Neural cell (in vitro differentiated cells): ENCODE measurements at regions not wholly inside any gene's neighbourhood (a gene's known extent, or its start where the extent isn't known, plus 50 kb on each side); places are given as distances from the start of the nearest gene placed in this dataset.

Experiments used
- RAD21 ChIP-seq: fragments of 450-650 bp; conservative IDR thresholded peaks from 2 replicates; pipeline ENCODE4 v1.6.1; 2014; ENCODE audit warnings: antibody characterized with exemption, mild to moderate bottlenecking, moderate library complexity
- TAF1 ChIP-seq: IDR thresholded peaks from 2 replicates; pipeline ENCODE4 v1.6.1; 2012; ENCODE audit warnings: low read depth
- TF ChIP-seq, protein P1 (sequence below): fragments of 450-650 bp; IDR thresholded peaks from 2 replicates; pipeline ENCODE4 v1.5.1; 2014; ENCODE audit warnings: antibody characterized with exemption, mild to moderate bottlenecking, moderate library complexity; ENCODE audit not compliant: poor library complexity, severe bottlenecking

DNA sequence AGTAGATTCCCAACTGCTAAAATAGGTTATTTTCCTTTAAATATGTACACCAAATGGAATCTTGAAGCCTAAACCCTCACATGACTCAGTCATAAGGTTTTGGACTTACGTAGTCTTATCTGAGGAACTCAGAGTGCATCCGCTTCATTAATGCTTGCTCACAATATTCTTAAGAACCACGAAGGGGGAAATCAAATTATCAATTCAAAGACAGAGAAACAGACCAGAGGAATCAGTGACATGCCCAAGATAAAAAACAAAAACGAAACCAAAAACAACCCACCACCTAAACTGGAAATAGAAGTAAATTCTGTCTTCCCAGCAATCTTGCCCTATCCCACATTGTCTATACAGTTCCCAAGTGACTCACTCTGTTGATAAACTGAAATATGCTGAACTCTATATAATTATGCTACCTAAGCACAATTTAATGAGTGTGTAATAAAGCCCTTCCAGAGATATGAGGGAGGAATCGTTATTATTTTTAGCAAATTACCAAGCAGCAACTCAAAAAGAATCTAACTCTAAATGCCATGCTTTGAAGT, 135.4 kb upstream of the CBLB start:
- TF ChIP-seq, protein P1, sequence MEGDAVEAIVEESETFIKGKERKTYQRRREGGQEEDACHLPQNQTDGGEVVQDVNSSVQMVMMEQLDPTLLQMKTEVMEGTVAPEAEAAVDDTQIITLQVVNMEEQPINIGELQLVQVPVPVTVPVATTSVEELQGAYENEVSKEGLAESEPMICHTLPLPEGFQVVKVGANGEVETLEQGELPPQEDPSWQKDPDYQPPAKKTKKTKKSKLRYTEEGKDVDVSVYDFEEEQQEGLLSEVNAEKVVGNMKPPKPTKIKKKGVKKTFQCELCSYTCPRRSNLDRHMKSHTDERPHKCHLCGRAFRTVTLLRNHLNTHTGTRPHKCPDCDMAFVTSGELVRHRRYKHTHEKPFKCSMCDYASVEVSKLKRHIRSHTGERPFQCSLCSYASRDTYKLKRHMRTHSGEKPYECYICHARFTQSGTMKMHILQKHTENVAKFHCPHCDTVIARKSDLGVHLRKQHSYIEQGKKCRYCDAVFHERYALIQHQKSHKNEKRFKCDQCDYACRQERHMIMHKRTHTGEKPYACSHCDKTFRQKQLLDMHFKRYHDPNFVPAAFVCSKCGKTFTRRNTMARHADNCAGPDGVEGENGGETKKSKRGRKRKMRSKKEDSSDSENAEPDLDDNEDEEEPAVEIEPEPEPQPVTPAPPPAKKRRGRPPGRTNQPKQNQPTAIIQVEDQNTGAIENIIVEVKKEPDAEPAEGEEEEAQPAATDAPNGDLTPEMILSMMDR: no peak
- TF ChIP-seq RAD21 (no peak), TAF1 (no peak)
